ENCODE measurements at regions not wholly inside any gene's neighbourhood (a gene's known extent, or its start where the extent isn't known, plus 50 kb on each side); places are given as distances from the start of the nearest gene placed in this dataset.

DNA sequence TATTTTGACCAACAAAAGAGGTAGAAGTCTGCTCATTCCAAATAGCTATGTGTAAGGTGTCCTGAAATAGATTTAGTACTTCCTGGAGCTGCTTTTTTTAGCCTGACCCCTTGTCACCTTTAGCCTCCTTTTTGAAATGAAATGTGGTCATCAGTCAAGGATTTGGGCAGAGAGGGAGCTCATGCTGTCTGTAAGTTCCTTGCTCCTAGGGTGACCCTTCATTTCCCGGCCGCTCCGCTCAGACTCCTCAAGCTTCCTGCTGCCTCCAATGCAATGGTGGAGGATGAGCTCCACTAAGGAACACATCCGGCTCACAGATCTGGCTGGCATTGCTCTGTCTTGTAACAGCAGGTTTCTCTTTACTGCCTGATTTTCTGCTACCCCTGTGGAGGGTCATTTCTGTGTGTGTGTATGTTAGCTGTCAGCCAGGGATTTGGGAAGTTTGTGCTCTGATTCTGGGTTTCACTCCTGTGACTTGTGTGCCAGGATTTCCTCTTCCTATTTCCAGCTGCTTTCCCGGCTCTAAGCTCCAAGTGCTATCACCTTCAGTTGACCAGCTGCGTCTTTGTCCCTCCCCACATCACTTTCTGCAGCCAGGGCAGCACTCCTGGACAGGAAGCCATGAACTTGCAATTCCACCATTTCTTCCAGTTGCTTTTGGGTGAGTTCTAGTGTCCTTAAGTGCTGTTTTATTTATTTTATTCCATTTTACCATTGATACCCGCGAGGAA is 265.9 kb downstream of the ICE1 start:
- Mint-ChIP-seq H3K27ac (no peak overlapping the region), H3K36me3 (no peaks in the 10 kb centered on the region), H3K9me3 (peaks cover 7 to 8% of the 10 kb centered on the region in 2 donors), H3K4me1 (peaks cover 0 to 2% of the 10 kb centered on the region in 2 donors), H3K27me3 (peaks cover 8 to 10% of the 10 kb centered on the region in 2 donors), H3K4me3 (no peak overlapping the region)
- ATAC-seq (replicated peaks) (no peak), DNase-seq (no peak)

GRCh38 chr5:5687113-5687512 is 264.6 kb downstream of the ICE1 start:
- Mint-ChIP-seq H3K36me3 (no peaks in the 10 kb centered on the region), H3K4me1 (peaks cover 0 to 2% of the 10 kb centered on the region in 2 donors), H3K9me3 (peaks cover 11% of the 10 kb centered on the region in 2 donors), H3K4me3 (no peak overlapping the region), H3K27me3 (peaks cover 8 to 10% of the 10 kb centered on the region in 2 donors), H3K27ac (no peak overlapping the region)
- ATAC-seq (replicated peaks) = no peak
- DNase-seq = no peak

DNA sequence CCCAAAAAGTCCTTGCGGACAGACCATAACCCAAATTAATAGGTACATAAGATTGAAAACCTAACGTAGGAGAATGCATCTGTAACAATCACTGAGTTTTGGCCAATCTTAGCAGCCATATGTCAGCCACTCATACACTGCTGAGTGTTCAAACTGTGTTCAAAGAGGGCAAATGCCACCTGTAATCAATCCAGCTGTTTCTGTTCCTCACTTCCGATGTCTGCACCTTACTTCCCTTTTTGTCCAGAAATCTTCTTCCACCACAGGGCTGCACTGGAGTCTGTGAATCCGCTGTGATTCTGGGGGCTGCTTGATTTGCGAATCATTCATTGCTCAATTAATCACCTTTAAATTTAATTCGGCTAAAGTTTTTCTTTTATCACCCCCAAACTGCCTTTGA is 263.9 kb downstream of the ICE1 start:
- peaks cover 10 to 11% of the 10 kb centered on the region in 2 donors for H3K9me3 Mint-ChIP-seq
- DNase-seq = no peak
- no peak overlapping the region for H3K4me3 Mint-ChIP-seq
- peaks cover 4 to 10% of the 10 kb centered on the region in 2 donors for H3K27me3 Mint-ChIP-seq
- H3K4me1 Mint-ChIP-seq = peaks cover 0 to 2% of the 10 kb centered on the region in 2 donors
- no peak overlapping the region for H3K27ac Mint-ChIP-seq
- no peak for ATAC-seq (replicated peaks)
- no peaks in the 10 kb centered on the region for H3K36me3 Mint-ChIP-seq

- no peak overlapping the region for H3K4me3 Mint-ChIP-seq
- peaks cover 4 to 10% of the 10 kb centered on the region in 2 donors for H3K27me3 Mint-ChIP-seq
- H3K9me3 Mint-ChIP-seq = peaks cover 10 to 11% of the 10 kb centered on the region in 2 donors
- H3K27ac Mint-ChIP-seq = no peak overlapping the region
- no peaks in the 10 kb centered on the region for H3K36me3 Mint-ChIP-seq
- DNase-seq = no peak
- H3K4me1 Mint-ChIP-seq = peaks cover 0 to 2% of the 10 kb centered on the region in 2 donors
- no peak for ATAC-seq (replicated peaks)
These were observed 263.3 kb downstream of the ICE1 start for GRCh38 chr5:5685737-5686136.

DNA sequence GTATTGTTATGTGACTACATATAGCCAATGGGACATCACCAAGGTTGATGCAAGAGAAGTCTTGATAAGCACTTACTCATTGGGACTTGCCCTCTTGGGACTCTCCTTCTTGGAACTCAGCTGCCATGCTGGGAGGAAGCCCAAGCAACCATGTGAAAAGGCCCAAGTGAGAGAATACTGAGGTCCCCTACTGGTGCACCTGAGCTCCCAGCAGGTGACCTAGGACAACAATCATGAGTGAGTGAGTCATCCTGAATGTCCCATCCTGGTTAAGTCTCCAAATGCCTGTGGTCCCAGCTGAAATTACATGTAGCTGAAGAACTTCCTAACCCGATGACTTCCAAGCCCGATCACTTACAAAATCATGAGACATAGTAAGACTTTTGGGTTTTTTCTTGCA is 260.7 kb downstream of the ICE1 start:
- H3K36me3 Mint-ChIP-seq = no peaks in the 10 kb centered on the region
- H3K4me3 Mint-ChIP-seq = no peak overlapping the region
- peaks cover 0 to 4% of the 10 kb centered on the region in 2 donors for H3K27me3 Mint-ChIP-seq
- H3K4me1 Mint-ChIP-seq = no peaks in the 10 kb centered on the region
- no peak for ATAC-seq (replicated peaks)
- DNase-seq = no peak
- H3K27ac Mint-ChIP-seq = no peak overlapping the region
- peaks cover 8 to 18% of the 10 kb centered on the region in 2 donors for H3K9me3 Mint-ChIP-seq

- Mint-ChIP-seq H3K27ac (no peak overlapping the region), H3K36me3 (no peaks in the 10 kb centered on the region), H3K27me3 (peaks cover 0 to 6% of the 10 kb centered on the region in 2 donors), H3K9me3 (peaks cover 12 to 19% of the 10 kb centered on the region in 2 donors), H3K4me1 (no peaks in the 10 kb centered on the region), H3K4me3 (no peak overlapping the region)
- ATAC-seq (replicated peaks) (no peak), DNase-seq (no peak)
These were observed 256.4 kb downstream of the ICE1 start for GRCh38 chr5:5678909-5679308.

- Mint-ChIP-seq H3K9me3 (peaks cover 6 to 11% of the 10 kb centered on the region in 2 donors), H3K27ac (no peak overlapping the region), H3K4me3 (no peak overlapping the region), H3K4me1 (no peaks in the 10 kb centered on the region), H3K36me3 (no peaks in the 10 kb centered on the region), H3K27me3 (peaks cover 0 to 6% of the 10 kb centered on the region in 2 donors)
- ATAC-seq (replicated peaks) (no peak), DNase-seq (no peak)
These were observed 255.3 kb downstream of the ICE1 start for GRCh38 chr5:5677738-5678137.

- Mint-ChIP-seq H3K9me3 (peaks cover 4 to 11% of the 10 kb centered on the region in 2 donors), H3K36me3 (no peaks in the 10 kb centered on the region), H3K4me1 (no peaks in the 10 kb centered on the region), H3K4me3 (no peak overlapping the region), H3K27me3 (peaks cover 0 to 6% of the 10 kb centered on the region in 2 donors), H3K27ac (no peak overlapping the region)
- no peak for ATAC-seq (replicated peaks)
- no peak for DNase-seq
These were observed 253.7 kb downstream of the ICE1 start for GRCh38 chr5:5676218-5676617.

GRCh38 chr5:5675511-5675910 is 253.0 kb downstream of the ICE1 start:
- no peaks in the 10 kb centered on the region for H3K4me1 Mint-ChIP-seq
- no peaks in the 10 kb centered on the region for H3K36me3 Mint-ChIP-seq
- no peak for ATAC-seq (replicated peaks)
- H3K9me3 Mint-ChIP-seq = peaks cover 4 to 11% of the 10 kb centered on the region in 2 donors
- DNase-seq = no peak
- H3K27me3 Mint-ChIP-seq = peaks cover 0 to 6% of the 10 kb centered on the region in 2 donors
- H3K4me3 Mint-ChIP-seq = no peak overlapping the region
- H3K27ac Mint-ChIP-seq = no peak overlapping the region

GRCh38 chr5:5671823-5672222 is 249.3 kb downstream of the ICE1 start:
- no peak for DNase-seq
- Mint-ChIP-seq H3K36me3 (no peaks in the 10 kb centered on the region), H3K4me3 (no peak overlapping the region), H3K4me1 (no peaks in the 10 kb centered on the region), H3K27me3 (peaks cover 0 to 6% of the 10 kb centered on the region in 2 donors), H3K9me3 (peaks cover 0 to 4% of the 10 kb centered on the region in 2 donors), H3K27ac (no peak overlapping the region)
- no peak for ATAC-seq (replicated peaks)

- Mint-ChIP-seq H3K9me3 (peaks cover 0 to 2% of the 10 kb centered on the region in 2 donors), H3K36me3 (no peaks in the 10 kb centered on the region), H3K27ac (no peak overlapping the region), H3K4me1 (no peaks in the 10 kb centered on the region), H3K4me3 (no peak overlapping the region), H3K27me3 (peaks cover 0 to 6% of the 10 kb centered on the region in 2 donors)
- ATAC-seq (replicated peaks) = no peak
- DNase-seq = no peak
These were observed 244.7 kb downstream of the ICE1 start for GRCh38 chr5:5667136-5667554.

DNA sequence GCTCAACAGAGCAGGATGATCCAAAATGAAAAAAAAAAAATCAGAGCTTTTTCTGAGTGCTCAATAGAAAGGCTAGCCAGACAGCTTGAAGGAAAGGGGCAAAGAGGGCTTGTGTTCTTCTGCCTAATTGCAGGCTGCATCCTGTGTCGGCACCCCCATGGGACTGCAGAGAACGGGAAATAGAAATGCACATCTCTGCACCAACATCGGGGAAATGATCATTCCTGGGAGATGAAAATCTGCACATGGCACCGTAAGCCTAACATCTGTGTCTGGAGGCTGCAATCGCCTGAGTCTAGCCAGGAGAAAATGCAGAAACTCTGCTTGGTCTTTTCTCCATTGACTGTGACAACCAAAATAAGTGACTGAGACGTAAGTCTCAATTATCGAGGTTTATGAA is 243.9 kb downstream of the ICE1 start:
- no peaks in the 10 kb centered on the region for H3K36me3 Mint-ChIP-seq
- DNase-seq = no peak
- peaks cover 0 to 2% of the 10 kb centered on the region in 2 donors for H3K9me3 Mint-ChIP-seq
- H3K4me1 Mint-ChIP-seq = no peaks in the 10 kb centered on the region
- ATAC-seq (replicated peaks) = no peak
- no peak overlapping the region for H3K27ac Mint-ChIP-seq
- H3K27me3 Mint-ChIP-seq = peaks cover 0 to 6% of the 10 kb centered on the region in 2 donors
- H3K4me3 Mint-ChIP-seq = no peak overlapping the region

DNA sequence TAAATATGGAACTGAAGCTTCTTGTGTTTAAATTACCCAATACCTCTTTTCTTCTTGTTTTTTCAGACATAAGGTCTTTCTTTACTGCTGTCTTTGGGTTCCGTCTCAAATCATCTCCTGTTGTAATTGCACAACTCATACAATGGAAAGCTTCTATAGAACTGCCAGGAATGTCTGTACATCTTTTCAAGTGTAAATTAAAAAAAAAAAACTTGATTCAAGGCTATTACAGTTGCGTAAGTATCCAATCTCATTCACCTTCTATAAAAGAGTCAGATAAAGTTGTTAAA is 243.5 kb downstream of the ICE1 start:
- Mint-ChIP-seq H3K9me3 (peaks cover 0 to 2% of the 10 kb centered on the region in 2 donors), H3K36me3 (no peaks in the 10 kb centered on the region), H3K4me3 (no peak overlapping the region), H3K27me3 (peaks cover 0 to 6% of the 10 kb centered on the region in 2 donors), H3K27ac (no peak overlapping the region), H3K4me1 (no peaks in the 10 kb centered on the region)
- ATAC-seq (replicated peaks) = no peak
- DNase-seq = no peak

DNA sequence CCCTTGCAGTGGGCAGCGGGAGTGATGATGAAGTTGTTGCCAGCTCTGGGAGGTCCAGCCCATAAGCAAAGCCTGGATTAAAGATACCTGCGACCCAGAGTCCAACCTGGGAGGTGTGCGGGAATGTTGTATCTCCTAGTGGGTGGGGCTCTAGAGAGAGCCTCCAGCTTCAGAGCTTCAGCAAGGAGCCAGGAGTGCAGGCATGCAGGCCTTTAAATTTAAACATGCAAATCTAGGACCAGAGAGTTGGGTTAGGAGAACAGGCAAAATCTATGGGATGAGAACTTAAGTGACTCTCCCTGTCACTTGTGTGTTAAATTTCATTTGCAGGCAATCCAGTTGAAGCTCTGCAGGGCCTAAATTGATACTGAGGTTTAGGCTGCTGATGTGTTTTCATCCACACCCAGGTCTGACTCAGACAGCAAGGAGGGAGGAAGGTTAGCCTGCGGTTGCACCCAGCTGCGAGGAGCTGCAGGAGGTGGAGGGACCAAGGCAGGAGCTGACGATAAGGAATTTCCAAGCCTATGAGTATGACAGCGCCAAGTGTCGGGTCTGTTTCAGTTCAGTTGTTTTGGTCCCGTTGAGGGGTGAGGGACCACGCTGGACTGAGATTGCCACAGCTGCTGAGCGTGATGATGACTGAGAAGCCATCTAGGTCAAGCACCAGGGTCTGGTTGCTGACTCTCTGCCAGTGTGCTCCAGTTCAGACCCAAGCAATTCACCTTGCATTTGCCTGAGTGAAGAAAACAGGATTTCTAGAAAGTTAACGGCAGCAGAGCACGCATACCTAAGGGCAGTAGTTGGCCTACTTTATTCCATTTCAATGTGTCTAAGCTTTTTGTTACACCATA is 243.0 kb downstream of the ICE1 start:
- peaks cover 0 to 2% of the 10 kb centered on the region in 2 donors for H3K9me3 Mint-ChIP-seq
- peaks cover 0 to 6% of the 10 kb centered on the region in 2 donors for H3K27me3 Mint-ChIP-seq
- DNase-seq (no peak), ATAC-seq (replicated peaks) (no peak)
- no peak overlapping the region for H3K27ac Mint-ChIP-seq
- no peak overlapping the region for H3K4me3 Mint-ChIP-seq
- H3K36me3 Mint-ChIP-seq = no peaks in the 10 kb centered on the region
- no peaks in the 10 kb centered on the region for H3K4me1 Mint-ChIP-seq
